GM21526 (cell line): ENCODE measurements at regions not wholly inside any gene's neighbourhood (a gene's known extent, or its start where the extent isn't known, plus 50 kb on each side); places are given as distances from the start of the nearest gene placed in this dataset.
"Not testable (repeated sequence)": the region's sequence is repeated elsewhere in the genome, so short reads cannot be mapped to it uniquely, and the experiment has no call there.

Experiments
- ATAC-seq: cut with Tn5 transposase; IDR thresholded peaks from one replicate; pipeline ENCODE4 v1.9.1; 2021; ENCODE audit warnings: moderate library complexity; ENCODE audit not compliant: unreplicated experiment, low FRiP score

- no peak for ATAC-seq
Measured at GRCh38 chr4:164526933-164527583, 226.9 kb upstream of the SMIM31 start.

- ATAC-seq, result no peak
Measured at GRCh38 chr4:164529058-164529457, 224.9 kb upstream of the SMIM31 start.

- no peak for ATAC-seq
Measured at GRCh38 chr4:164529486-164529885, 224.4 kb upstream of the SMIM31 start.

- ATAC-seq, result no peak
Measured at GRCh38 chr4:164531336-164531735, 222.6 kb upstream of the SMIM31 start.

GRCh38 chr4:164536814-164537213 is 217.1 kb upstream of the SMIM31 start:
- ATAC-seq, result no peak

- ATAC-seq, result no peak
Measured at GRCh38 chr4:164538097-164538496, 215.8 kb upstream of the SMIM31 start.

GRCh38 chr4:164540987-164541386 is 212.9 kb upstream of the SMIM31 start:
- no peak for ATAC-seq

- ATAC-seq, result no peak
Measured at GRCh38 chr4:164542431-164542830, 211.5 kb upstream of the SMIM31 start.

GRCh38 chr4:164550989-164551712 is 202.8 kb upstream of the SMIM31 start:
- ATAC-seq, result no peak

GRCh38 chr4:164551713-164552040 is 202.3 kb upstream of the SMIM31 start:
- ATAC-seq, result no peak

GRCh38 chr4:164571593-164572390 is 182.1 kb upstream of the SMIM31 start:
- no peak for ATAC-seq

GRCh38 chr4:164572877-164573279 is 181.1 kb upstream of the SMIM31 start:
- ATAC-seq, result no peak

GRCh38 chr4:164575861-164576260 is 178.1 kb upstream of the SMIM31 start:
- no peak for ATAC-seq

- no peak for ATAC-seq
Measured at GRCh38 chr4:164579270-164579942, 174.5 kb upstream of the SMIM31 start.

GRCh38 chr4:164591666-164592065 is 162.3 kb upstream of the SMIM31 start:
- ATAC-seq, result no peak

GRCh38 chr4:164595751-164596150 is 158.2 kb upstream of the SMIM31 start:
- no peak for ATAC-seq

- ATAC-seq, result no peak
Measured at GRCh38 chr4:164596318-164596878, 157.5 kb upstream of the SMIM31 start.

GRCh38 chr4:164596927-164597326 is 157.0 kb upstream of the SMIM31 start:
- ATAC-seq, result no peak

- ATAC-seq, result no peak
Measured at GRCh38 chr4:164601653-164602052, 152.3 kb upstream of the SMIM31 start.

- ATAC-seq, result not testable (repeated sequence)
Measured at GRCh38 chr4:164605791-164606190, 148.1 kb upstream of the SMIM31 start.

- ATAC-seq, result peak; percentile 97
Measured at GRCh38 chr4:164606478-164606877, 147.5 kb upstream of the SMIM31 start.
